Stomach (tissue), 4 donors: ENCODE measurements at regions not wholly inside any gene's neighbourhood (a gene's known extent, or its start where the extent isn't known, plus 50 kb on each side); places are given as distances from the start of the nearest gene placed in this dataset.

Experiments
- EP300 ChIP-seq: sonication (generic); formaldehyde crosslinking; IDR thresholded peaks from one replicate; pipeline ENCODE4 v1.6.1; 2017; ENCODE audit warnings: antibody characterized with exemption
- POLR2A ChIP-seq, 4 donors: fragments of 450-650 bp; IDR thresholded peaks; one replicate each; pipeline ENCODE4 v1.6.1; 2016; ENCODE audit warnings: antibody characterized with exemption in 4 of 4, control low read depth in 2 of 4, mild to moderate bottlenecking in 1 of 4, moderate library complexity in 1 of 4
- POLR2AphosphoS5 ChIP-seq, 3 donors: sonication (generic); formaldehyde crosslinking; IDR thresholded peaks; one replicate each; pipeline ENCODE4 v1.6.1; 2016; ENCODE audit warnings: antibody characterized with exemption in 3 of 3
- TF ChIP-seq, protein P1 (sequence below), 7 experiments: fragments of 450-650 bp in 4 of 7; fragments of 200-600 bp in 3 of 7; sonication (generic) in 3 of 7; IDR thresholded peaks; one replicate each; pipeline ENCODE4 v1.5.1; 2016 to 2019; ENCODE audit warnings: antibody characterized with exemption in 7 of 7, control low read depth in 2 of 7, mild to moderate bottlenecking in 1 of 7

DNA sequence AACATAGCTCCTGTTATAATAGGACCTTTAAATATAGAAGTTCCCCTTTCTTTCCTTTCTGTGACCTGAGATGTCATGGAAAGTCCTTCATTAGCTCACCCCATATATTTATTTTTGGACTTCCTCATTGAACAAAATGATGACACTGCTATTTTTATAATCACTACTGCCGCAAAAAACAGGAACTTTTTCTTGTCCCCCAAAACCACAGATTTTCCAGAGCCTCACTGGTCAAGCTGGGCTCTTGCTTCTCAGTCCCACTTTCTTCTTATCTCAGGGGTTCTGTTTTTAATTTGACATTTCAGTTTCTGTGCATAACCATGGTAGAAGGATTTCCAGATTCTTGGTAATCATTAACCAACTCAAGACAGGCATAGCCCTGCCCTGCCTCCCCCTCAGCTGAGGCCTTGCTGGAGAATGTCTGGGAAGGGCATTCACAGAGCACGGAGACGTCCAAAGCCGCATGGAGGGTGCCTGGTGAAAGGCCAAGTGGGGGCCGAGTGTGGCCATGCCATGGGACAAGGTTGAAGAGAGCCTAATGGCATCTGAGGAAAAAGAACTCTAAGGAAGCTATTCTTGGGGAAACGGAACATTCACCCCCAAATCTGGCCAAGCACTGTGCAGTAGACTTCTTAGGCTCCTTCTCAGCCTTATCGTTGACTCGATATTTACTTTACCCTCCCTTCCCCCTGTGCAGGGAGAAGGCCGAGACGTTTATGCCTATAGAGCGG is 73.7 kb downstream of the EDN1 start:
- TF ChIP-seq, protein P1, sequence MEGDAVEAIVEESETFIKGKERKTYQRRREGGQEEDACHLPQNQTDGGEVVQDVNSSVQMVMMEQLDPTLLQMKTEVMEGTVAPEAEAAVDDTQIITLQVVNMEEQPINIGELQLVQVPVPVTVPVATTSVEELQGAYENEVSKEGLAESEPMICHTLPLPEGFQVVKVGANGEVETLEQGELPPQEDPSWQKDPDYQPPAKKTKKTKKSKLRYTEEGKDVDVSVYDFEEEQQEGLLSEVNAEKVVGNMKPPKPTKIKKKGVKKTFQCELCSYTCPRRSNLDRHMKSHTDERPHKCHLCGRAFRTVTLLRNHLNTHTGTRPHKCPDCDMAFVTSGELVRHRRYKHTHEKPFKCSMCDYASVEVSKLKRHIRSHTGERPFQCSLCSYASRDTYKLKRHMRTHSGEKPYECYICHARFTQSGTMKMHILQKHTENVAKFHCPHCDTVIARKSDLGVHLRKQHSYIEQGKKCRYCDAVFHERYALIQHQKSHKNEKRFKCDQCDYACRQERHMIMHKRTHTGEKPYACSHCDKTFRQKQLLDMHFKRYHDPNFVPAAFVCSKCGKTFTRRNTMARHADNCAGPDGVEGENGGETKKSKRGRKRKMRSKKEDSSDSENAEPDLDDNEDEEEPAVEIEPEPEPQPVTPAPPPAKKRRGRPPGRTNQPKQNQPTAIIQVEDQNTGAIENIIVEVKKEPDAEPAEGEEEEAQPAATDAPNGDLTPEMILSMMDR (IDR thresholded peaks at IDR 0.05): no peak
- TF ChIP-seq EP300 (no peak), POLR2A (IDR thresholded peaks at IDR 0.05) (peak in 1 of 4 donors; percentile 15), POLR2AphosphoS5 (IDR thresholded peaks at IDR 0.05) (peak in 2 of 3 donors; percentile 33 to 49)
